HG03039 (cell line): ENCODE measurements at regions not wholly inside any gene's neighbourhood (a gene's known extent, or its start where the extent isn't known, plus 50 kb on each side); places are given as distances from the start of the nearest gene placed in this dataset.
"Not testable (repeated sequence)": the region's sequence is repeated elsewhere in the genome, so short reads cannot be mapped to it uniquely, and the experiment has no call there.

Experiments
- ATAC-seq: cut with Tn5 transposase; IDR thresholded peaks from one replicate; pipeline ENCODE4 v1.9.1; 2021; ENCODE audit warnings: mild to moderate bottlenecking, moderate library complexity; ENCODE audit not compliant: unreplicated experiment

DNA sequence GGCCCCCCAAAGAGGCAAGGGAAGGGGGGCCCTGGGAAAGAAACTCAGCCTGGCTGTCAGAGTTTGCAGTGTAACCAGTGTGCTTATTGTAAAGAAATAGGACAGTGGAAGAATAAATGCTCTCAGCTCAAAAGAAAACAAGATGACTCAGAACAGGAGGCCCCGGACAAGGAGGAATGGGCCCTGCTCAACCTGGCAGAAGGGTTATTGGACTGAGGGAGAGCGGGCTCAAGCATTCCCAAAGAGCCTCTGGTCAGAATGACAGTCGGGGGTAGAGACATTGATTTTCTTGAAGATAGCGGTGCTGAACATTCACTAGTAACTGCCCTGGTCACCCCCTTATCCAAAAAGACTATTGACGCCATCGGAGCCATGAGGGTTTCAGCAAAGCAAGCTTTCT is 100.4 kb upstream of the OSBPL11 start:
- no peak for ATAC-seq

DNA sequence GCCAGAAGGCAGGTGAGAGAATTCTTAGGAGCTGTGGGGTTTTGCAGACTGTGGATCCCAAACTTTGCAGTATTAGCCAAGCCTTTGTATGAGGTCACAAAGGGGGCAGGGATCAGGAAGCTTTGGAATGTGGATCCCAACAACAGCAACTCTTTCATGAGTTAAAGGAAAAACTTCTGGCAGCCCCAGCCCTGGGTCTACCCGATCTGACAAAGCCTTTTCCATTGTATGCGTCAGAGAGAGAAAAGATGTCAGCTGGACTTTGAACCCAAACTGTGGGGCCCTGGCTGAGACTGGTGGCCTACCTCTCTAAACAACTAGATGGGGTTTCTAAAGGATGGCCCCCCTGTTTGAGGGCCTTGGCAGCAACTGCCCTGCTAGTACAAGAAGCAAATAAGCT is 101.8 kb upstream of the OSBPL11 start:
- not testable (repeated sequence) for ATAC-seq

DNA sequence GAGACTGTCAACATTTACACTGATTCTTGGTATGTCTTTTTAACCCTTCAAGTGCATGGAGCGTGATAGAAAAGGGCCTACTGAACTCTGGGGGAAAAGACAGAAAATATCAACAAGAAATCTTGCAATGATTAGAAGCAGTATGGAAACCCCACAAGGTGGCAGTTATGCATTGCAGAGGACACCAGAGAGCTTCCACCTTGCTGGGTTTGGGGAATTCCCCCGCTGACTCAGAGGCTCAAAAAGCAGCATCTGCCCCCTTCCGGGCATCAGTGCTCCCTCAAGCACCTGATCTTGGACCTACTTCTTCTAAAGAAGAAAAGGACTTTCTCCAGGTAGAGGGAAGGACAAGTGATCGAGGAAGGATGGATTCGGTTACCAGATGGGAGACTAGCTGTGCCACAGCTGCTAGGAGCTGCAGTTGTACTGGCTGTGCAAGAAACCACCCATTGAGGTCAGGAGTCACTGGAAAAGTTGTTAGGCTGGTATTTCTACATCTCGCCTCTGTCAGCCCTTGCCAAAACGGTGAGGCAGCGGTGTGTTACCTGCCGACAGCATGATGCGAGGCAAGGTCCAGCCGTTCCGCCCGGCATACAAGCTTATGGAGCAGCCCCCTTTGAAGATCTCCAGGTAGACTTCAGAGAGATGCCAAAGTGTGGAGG is 102.8 kb upstream of the OSBPL11 start:
- not testable (repeated sequence) for ATAC-seq

DNA sequence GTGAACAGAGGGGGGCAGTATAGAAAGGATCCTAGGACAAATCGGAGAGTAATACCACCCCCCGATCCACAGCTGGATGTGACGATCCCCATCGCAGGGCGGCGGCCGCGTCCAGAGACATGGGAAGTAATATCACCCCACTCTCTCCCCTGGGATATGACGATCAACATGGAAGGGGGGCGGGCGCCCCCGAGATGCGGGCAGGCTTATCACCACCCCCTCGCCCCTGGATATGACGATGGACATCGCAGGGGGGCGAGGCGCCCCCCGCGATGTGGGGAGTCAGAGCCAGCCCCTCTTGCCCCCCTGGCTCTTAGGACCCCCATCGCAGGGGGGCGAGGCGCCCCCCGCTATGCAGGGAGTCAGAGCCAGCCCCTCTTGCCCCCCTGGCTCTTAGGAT is 120.4 kb upstream of the OSBPL11 start:
- ATAC-seq = no peak

DNA sequence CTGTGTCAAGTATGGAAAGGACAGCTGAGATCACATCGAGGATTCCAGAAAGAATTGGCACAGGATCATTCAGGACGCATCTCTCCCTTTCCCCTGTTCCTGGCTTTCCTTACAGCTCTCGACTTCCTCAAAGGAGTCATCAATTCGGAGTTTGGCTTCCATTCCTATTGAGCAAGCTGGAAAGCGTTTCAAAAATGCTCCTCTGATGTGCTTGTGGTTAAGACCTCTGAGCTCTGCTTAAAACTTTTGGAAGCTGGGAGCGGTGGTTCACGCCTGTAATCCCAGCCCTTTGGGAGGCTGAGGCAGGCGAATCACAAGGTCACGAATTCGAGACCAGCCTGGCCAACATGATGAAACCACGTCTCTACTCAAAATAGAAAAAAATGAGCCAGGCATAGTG is 136.9 kb upstream of the OSBPL11 start:
- ATAC-seq = not testable (repeated sequence)

DNA sequence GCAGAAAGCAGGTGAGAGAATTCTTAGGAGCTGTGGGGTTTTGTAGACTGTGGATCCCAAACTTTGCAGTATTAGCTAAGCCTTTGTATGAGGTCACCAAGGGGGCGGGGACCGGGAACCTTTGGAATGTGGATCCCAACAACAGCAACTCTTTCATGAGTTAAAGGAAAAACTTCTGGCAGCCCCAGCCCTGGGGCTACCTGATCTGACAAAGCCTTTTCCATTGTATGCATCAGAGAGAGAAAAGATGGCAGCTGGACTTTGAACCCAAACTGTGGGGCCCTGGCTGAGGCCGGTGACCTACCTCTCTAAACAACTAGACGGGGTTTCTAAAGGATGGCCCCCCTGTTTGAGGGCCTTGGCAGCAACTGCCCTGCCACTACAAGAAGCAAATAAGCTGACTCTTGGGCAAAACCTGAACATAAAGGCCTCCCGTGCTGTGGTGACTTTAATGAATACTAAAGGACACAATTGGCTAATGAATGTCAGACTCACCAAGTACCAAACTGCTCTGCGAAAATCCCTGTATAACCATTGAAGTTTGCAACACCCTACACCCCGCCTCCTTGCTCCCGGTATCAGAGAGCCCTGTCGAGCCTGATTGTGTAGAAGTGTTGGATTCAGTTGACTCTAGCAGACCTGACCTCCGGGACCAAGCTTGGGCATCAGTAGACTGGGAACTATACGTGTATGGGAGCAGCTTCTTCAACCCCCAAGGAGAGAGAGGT is 146.9 kb upstream of the OSBPL11 start:
- ATAC-seq = not testable (repeated sequence)

DNA sequence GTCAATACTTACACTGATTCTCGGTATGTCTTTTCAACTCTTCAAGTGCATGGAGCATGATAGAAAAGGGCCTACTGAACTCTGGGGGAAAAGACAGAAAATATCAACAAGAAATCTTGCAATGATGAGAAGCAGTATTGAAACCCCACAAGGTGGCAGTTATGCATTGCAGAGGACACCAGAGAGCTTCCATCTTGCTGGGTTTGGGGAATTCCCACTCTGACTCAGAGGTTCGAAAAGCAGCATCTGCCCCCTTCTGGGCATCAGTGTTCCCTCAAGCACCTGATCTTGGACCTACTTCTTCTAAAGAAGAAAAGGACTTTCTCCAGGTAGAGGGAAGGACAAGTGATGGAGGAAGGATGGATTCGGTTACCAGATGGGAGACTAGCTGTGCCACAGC is 147.5 kb upstream of the OSBPL11 start:
- ATAC-seq = not testable (repeated sequence)

DNA sequence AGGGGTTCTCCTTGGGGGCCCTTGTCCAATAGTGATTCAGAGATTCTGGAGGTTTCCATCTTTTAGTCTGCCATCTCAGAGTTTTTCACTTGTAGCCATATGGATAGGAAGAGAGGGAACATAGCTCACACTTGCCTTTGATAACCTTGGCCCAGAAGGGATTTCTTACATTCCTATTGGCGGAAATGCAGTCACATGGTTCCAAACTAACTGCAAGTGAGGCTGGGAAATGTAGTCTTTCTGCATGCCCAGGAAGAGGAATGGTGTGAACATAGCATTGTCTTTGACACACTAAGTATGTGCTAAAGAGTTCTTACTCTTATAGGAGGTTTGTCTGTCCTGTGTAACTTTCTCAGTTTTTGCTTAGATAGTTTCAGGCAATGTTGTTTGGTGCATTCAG is 161.8 kb upstream of the OSBPL11 start:
- not testable (repeated sequence) for ATAC-seq

DNA sequence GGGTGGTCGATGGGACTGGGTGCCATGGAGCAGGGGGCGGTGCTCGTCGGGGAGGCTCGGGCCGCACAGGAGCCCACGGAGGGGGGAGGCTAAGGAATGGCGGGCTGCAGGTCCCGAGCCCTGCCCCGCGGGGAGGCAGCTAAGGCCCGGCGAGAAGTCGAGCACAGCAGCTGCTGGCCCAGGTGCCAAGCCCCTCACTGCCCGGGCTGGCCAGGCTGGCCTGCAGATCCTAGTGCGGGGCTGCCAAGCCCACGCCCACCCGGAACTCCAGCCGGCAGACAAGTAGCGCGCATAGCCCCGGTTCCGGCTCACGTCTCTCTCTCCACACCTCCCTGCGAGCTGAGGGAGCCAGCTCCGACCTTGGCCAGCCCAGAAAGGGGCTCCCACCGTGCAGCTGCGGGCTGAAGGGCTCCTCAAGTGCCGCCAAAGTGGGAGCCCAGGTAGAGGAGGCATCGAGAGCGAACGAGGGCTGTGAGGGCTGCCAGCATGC is 163.4 kb upstream of the OSBPL11 start:
- not testable (repeated sequence) for ATAC-seq

DNA sequence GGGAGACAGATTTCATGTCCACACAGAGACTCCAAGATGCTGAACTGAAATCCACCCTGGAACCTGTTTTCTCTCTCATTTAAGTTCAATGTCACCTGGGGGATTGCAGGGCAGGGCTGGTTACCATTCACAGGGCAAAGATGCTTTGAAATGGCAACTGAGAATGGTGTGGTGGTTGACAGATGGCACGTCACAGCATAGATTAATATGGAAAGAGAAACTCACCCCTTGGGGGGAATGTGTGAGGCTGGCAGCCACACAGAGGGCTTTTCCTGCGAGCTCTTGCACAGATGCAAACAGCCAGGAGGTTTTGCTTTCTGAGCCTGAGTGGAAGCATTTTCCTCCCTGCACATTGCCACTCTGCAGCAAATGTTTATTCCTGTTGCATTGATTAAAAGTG is 167.3 kb upstream of the OSBPL11 start:
- not testable (repeated sequence) for ATAC-seq

DNA sequence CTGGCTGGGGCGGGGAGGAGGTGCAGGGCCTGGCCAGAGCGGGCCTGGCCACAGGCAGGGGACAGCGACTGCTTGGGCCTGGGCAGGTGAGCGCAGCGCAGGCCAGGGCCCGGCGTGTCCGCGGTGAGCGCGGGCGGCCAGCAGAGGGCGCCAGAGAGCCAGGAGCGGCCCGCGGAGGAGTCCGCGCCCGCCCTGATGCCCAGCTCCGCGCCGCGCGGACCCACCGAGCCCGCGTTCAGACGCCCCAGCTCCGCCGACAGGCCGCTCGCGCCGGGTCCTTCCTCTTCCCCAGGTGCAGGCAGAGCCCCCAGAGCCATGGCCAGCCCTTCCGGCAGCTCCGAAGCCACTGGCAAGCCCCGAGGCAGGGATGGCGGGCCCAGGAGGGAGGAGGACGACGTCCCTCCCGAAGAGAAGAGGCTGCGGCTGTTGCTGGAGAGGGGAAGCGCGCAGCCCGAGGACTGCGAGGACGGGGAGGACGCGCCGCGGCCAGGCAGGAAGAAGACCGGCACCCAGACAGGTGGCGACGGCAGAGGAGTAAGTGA is 171.1 kb upstream of the OSBPL11 start:
- ATAC-seq = not testable (repeated sequence)

DNA sequence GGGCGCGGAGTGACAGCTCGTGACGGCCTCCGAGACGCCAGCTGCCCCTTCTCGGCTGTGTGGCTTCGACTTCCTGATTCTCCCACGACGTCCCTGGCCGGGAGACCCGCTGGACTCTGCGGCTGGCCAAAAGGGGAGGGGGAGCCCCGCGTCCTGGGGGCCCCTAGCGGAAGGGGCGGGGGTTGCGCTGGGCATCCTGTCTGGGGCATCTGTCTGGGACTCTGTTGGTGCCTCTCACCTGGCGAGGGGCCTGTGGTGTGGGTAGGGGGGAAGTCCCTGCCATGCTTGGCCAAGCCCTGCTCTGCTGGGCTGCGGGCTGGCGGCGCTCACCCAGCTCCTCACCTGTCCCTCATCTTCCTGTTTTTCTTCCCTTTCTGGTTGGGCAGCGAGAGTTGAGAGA is 171.6 kb upstream of the OSBPL11 start:
- not testable (repeated sequence) for ATAC-seq

DNA sequence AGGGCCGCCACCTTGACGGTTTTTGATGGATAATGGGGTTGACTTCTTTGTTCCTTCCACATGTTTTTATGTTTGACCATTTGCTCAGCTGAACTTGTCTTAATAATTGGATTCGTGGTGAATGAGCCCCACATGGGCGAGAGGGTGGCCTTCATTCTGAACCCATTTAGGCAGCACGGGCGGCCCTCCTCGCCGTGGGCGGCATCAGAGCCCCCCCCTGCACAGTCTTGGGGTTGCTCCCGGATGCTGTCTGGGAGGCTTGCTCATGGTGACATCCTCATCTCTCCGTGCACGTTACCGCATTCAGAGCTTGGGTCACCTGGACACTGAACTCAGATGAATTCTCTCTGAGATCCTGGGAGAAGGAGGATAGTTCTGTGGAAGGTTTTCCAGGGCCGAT is 172.3 kb upstream of the OSBPL11 start:
- no peak for ATAC-seq

DNA sequence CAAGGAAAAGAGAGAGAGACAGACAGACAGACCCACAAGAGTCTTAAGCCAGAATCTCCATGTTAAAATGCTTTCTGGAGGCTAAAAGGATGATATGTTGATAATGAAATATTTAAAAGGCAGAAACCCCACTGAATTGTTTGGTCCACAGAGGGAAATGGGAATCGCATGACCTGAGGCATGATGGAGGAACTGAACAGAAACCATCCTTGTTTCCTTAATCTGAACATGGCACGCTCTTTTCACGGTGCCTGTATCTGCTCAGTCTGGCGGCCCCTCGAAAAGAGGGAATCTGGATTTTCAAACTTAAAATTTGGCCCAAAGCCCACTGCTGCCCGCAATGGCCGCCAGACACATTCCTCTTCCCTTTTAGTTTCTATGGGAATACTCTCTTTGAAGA is 173.5 kb upstream of the OSBPL11 start:
- ATAC-seq = not testable (repeated sequence)

DNA sequence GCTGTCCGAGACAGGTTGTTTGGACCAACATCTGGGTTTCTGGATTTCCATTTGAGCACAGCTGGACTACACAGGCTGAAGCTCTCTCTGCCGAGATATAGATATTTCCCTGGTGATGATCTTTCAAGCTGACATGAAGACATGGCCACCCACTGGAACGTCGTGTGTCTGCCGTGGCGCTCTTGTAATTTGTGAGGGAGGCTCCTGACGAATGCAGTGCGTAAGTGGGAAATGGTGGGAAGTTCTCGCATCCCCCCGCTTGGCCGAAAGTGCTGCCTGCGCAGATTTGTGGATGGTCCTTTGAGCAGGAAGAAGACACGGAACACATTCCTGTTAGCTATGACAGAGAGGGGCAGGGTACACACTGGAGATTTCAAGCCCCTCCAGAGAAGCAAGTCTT is 176.2 kb upstream of the OSBPL11 start:
- not testable (repeated sequence) for ATAC-seq

DNA sequence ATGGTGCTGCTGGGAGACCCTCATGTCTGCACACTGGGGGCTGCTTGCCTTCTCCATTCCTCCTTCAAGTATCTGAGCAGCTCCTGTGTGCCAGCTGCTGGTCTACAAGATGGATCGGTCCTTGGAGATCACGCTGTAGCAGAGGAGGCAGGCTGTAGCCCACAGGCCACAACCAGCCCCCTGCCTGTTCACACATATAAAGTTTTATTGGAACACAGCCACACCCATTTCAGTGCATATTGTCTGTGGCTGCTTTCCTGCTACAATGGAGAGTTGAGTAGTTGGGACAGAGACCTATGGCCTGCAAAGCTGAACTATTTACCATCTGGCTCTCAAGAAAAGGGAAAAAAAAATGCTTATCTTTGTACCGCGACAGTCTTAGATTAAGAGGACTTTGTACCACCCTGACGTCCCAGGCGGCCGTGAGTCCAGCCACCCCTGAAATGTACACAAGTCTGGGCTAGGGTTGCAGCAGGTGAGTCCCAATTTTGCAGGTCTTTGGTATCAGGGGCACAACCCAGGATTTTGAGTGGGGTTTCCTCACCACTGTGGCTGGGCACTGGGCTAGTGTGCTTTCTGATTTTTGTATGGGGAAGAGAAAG is 179.2 kb upstream of the OSBPL11 start:
- not testable (repeated sequence) for ATAC-seq

DNA sequence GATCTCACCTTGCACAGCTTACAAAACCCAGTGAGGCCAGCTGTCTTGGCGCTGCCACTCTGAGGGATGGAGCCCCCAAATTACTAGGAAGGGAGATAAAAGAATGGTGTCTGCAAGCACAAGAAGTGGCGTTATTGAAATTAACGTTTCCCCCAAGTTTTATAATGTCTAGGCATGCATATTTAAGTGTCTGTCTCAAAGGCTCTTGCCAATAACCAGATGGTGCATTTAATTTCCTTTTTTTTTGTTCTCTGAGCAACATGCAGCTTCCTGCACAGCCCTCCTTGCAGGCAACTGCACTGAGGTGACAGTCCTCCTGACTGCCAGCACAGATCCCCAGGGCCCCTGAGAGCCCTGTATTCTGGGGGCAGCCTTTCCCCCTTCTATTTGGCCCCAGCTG is 179.8 kb upstream of the OSBPL11 start:
- ATAC-seq = not testable (repeated sequence)

DNA sequence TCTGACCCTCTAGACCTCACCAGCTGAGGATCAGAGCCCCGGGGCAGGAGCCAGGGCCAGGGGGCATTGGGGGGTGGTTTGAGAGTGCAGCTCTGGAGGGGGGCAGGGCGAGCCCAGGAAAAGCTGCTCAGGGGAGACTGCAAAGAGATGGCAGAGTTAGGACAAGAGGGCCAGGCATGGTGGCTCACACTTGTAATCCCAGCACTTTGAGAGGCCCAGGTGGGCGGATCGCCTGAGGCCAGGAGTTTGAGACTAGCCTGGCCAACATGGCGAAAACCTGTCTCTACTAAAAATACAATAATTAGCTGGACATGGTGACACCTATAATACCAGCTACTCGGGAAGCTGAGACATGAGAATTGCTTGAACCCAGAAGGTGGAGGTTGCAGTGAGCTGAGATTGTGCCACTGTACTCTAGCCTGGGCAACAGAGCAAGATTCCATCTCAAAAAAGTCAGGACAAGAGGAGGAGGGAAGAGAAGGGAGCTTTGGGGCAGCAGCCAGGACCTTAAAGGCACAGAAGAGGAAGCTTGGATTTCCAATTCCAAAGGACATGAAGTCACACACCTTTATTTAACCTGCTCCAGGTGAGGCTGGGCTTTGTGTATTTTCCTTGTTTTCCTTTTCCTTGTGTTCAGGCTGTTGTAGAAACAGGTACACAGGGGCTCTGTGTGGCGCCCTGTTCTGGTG is 180.5 kb upstream of the OSBPL11 start:
- ATAC-seq = not testable (repeated sequence)

DNA sequence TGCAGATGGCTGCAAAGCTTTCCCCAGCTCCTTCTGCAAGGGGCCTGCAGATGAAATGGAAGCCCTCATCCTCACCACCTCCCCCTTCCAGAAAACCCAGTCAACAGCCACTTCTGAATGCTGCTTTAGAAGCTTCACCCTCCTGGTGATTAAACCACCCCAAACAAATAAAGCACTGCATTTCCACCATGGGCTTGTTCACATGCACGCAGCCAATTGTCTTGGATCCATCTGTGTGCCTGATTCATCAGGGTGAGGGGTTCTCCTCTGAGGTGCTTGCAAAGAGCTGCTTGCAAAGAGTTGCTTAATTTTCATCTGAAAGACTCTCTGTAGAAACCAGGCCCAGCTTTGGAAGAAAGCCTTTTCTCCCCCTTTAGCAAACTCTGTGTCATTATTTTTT is 184.0 kb upstream of the OSBPL11 start:
- ATAC-seq = not testable (repeated sequence)

DNA sequence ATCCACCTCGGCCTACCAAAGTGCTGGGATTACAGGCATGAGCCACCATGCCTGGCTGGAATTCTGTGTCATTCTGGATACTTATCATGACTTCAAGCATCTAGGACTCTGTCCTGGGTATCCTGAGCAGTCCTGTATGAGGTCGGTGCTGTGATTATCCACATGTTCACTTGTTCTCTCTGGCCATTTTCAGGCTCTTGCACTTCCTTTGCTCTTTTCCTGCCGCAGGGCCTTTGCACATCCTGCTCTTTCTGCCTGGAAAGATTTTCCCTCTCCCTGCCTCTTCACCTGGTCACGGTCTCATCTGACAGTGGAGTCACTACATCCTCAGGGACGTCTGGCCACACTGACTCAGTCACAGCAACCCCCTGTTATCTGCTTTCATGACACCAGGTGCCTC is 184.6 kb upstream of the OSBPL11 start:
- ATAC-seq = not testable (repeated sequence)

DNA sequence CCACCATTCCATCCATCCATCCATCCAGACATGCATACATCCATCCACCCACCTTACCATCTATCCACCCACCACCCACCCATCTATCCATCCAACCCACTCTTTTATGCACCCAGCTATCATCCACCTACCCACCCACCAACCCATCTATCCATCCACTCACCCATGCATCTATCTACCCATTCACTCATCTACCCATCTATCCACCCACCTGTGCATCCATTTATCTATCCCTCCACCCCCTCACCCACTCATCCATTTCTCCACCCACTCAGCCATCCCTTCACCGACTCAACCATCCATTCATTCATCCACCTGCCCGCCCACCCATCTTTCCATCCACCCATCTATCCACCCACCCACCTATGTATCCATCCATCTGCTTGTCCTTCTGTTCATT is 186.4 kb upstream of the OSBPL11 start:
- not testable (repeated sequence) for ATAC-seq
